Inflammatory macrophage treated with lipopolysaccharide for 4 hours (primary cell): ENCODE measurements at regions not wholly inside any gene's neighbourhood (a gene's known extent, or its start where the extent isn't known, plus 50 kb on each side); places are given as distances from the start of the nearest gene placed in this dataset.
"Not testable (repeated sequence)": the region's sequence is repeated elsewhere in the genome, so short reads cannot be mapped to it uniquely, and the experiment has no call there.

Source experiments
- DNase-seq: peaks from one replicate; pipeline ENCODE4 v3.0.0-alpha.2; 2020

GRCh38 chr7:46929359-46929758 is 652.6 kb downstream of the TNS3 start:
- DNase-seq: no peak

DNA sequence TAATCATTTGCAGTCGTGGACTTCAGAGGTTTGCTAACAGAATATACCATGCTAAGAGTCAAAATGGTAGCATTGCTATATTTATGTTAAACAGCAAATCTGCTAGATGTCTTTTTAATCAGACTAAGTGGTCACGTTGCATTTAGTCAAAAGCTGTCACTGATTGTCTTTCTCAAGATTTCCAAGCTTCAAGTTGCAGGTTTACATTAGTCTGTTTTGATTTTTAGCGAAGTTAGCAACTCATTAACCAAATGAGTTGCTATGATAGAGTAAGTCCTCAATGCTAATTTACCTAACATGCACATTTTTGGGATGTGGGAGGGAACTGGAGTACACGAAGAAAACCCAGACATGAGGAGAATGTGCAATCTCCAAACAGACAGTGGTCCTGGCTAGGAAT is 653.2 kb downstream of the TNS3 start:
- no peak for DNase-seq

DNA sequence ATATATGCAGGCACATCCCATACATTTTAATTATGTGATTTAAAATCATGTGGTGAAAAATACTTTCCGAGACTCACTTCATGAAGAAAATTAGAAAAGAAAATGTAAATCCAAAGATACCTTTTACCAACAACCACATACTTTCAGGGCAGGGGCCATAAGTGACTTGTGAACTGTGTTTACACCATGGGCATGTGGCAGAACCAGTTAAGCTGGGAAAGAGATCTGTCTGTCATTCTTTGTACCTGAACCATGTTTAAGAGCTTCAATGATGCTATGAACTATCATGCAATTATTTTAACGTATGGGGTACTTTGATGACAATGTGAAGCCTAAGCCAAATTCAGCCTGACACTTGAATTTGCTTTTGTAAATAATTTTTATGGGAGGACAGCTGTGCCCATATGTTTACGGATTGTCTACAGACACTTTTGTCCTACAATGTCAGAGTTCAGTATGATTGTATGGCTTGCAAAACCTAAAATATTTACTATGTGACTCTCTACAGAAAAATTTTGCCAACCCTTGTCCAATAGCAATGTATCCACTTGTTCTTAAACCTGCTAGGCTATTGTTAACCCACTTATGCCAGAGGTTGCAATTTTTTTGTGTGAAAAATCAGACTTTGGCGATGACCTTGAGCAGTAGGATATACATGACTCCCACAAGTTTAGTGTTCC is 654.6 kb downstream of the TNS3 start:
- no peak for DNase-seq

DNA sequence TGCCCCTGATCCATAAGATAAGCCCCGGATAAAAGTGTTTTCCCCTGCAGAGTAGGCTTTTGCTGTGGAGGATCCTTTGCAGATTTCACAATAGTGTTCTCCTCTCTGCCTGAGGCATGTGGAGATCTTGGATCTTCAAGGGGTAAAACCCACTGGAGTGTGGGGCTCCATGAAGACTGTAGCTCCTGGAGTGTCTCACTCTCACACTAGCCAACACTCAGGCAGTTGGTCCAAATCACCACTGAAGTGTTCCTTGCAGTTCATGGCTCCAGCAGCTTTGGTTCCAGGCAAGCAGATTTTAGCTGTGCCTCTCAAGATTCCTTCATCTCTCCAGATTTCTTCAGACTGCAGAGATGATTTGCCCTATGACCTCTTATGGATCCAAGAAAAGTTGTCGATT is 665.3 kb downstream of the TNS3 start:
- DNase-seq: no peak

GRCh38 chr7:46912692-46913091 is 669.2 kb downstream of the TNS3 start:
- no peak for DNase-seq

- no peak for DNase-seq
Measured at GRCh38 chr7:46909601-46910051, 672.3 kb downstream of the TNS3 start.

- DNase-seq: no peak
Measured at GRCh38 chr7:46908770-46909169, 673.1 kb downstream of the TNS3 start.

- not testable (repeated sequence) for DNase-seq
Measured at GRCh38 chr7:46904523-46904922, 677.4 kb downstream of the TNS3 start.

DNA sequence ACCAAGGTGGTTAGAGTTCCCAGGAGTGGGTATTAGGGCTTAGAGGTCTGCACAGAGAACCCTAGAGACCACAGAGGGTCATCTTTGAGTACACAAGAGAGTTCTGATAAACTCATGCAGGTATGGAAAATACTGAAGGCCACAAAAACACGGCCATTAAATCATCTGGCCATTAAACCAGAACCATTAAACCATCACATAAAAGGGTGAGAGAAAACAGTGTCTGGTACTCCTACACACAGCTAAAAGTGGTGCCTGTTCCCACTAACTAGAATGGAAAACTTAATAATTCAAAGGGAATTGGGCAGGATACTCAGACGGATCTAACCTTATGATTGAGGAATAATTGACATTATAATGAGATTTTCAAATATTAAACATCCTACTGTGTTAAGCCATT is 679.4 kb downstream of the TNS3 start:
- no peak for DNase-seq

- no peak for DNase-seq
Measured at GRCh38 chr7:46900312-46901263, 681.3 kb downstream of the TNS3 start.

GRCh38 chr7:46897381-46897780 is 684.5 kb downstream of the TNS3 start:
- DNase-seq: no peak

GRCh38 chr7:46886669-46887374 is 695.1 kb downstream of the TNS3 start:
- DNase-seq: no peak

GRCh38 chr7:46885167-46885566 is 696.7 kb downstream of the TNS3 start:
- DNase-seq: no peak

DNA sequence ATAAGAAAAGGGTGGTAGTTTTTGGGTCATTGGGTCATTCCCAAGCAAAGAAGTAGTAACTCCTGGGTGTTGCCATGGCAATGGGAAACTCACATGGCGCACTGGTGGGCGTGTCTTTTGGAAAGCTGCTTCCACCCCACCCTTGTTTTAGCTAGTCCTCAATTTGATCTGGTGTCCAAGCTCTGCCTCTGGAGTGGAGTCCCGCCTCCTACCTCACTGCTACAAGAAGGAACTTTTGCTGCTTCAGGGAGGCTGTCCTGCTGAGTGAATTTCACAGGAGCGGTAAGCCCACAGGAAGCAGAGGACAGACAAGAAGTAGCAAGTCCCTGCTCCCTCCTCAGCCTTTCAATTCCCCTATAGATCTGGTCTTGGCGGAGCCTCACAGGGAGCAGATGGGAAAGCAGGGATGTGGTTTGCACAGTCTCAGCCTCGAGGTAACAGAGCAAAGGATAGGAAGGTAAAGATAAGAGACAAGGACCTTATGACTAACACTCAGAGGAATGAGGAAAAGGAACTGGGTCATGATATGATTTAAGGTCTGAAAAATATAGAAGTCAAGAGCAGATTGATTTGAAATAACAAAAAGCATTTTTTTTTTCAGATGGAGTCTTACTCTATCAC is 700.3 kb downstream of the TNS3 start:
- DNase-seq: no peak

DNA sequence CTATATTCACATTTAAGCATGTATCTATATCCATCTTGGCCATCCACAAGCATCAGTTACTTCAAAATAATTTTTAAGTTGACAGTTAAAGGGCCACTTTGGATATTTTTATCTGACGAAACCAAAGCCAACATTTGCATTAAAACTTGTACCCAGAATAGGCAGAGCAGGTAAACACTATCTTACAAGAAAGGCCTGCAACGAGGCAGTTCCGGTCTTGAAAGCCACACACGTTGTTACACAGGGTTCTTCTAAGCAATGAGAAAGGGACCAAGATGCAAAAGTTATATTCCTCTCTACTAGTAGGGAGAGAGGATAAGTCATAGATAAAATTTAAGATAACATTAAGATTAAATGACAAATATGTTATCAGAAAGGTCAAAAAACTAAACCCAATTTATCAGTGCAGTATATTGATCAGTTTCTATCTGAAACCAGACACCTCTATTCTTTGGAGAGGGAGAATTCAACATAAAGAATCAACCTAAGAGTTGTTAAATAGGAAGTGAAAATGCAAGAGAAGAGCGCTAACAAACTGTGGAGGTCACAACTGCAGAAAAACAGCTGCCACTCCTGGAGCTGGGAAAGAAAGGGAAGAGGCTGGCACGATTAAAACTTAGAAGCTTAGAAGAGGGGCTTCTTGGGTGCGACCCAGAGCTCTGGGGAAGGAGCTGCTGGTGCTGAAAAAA is 701.3 kb downstream of the TNS3 start:
- no peak for DNase-seq

DNA sequence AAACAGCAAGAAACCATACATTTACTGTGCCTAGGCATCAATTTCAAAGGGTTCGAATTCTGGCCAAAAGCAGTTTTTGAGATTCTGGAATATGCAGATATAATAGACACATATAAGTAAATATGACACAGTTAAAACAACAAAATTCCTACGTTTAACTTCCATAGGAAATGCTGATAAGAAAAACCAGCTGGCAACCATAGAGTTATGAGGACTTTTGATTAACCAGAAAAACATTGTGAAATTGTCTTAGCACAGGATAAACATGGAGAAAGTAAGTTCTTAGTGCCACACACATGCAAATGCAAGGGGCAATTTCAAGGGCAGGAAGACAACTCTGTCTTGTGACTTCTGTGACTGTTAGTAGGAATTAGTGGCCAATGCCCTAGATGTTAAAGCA is 702.1 kb downstream of the TNS3 start:
- DNase-seq: no peak

- no peak for DNase-seq
Measured at GRCh38 chr7:46871516-46871915, 710.4 kb downstream of the TNS3 start.

GRCh38 chr7:46864716-46865115 is 717.2 kb downstream of the TNS3 start:
- DNase-seq: no peak

DNA sequence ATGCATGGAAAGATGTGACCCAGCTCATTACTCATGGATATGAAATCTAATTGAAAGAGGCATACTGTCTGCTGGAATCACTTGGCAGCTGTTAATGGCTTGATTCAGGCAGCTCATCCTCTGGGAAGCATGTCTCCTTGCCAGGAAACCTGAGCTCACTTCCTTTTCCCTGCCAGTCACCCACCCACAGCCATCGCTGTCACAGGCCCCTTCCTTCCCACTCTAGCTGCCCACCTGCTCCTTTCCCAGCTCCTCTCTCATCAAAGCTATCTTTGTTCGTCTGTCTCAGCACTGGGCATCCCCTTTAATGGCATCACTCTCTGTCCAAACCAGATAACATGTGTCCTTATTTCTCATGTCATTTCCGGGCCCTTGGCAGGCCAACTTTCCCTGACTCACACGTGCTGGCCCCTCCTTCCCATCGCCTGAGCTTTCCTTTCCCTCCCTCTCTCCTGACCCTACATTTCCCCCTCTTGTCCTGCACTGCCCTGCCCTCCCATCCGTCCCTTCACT is 721.9 kb downstream of the TNS3 start:
- no peak for DNase-seq

- DNase-seq: no peak
Measured at GRCh38 chr7:46855851-46856250, 726.1 kb downstream of the TNS3 start.

DNA sequence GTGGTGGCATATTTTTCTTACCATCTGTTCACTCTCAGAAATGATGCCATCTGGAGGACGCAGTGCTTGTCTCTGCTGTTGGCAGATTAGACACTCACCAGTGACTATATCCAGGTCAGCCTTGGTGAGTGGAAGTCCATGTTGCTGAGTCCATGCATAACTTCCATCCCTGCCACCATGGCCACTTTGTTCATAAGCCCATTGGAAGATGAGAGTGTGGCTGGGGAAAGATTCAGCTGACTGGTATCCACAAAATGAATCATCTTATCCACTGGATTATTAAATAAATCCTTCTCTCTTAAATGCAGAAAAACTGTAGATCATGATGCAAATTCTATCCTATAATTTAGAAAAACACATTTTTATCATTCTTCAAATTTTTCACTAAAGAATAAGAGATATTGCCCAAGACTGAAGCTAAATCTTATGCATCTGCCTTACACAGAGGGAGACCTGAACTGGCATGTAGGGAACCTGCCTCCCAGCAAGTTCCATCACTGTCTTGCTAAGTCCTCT is 726.9 kb downstream of the TNS3 start:
- no peak for DNase-seq

DNA sequence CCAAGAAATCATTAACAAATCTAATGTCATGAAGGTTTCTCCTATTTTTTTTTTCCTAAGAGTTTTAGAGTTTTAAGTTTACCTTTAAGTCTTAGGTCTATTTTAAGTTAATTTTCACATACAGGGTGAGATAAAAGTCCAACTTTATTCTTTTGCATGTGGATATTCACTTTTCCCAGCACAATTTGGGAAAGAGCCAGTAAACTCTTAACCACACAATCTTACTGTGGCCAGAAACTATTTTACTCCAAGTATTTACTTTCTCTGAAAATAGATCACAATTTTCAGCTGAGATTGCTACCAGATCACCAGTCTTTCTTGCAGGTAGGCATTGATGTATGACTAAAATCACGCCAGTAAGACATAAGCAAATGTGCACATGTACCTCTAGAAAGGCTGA is 728.5 kb downstream of the TNS3 start:
- DNase-seq: no peak
